WERI-Rb-1 (cell line): ENCODE measurements at regions not wholly inside any gene's neighbourhood (a gene's known extent, or its start where the extent isn't known, plus 50 kb on each side); places are given as distances from the start of the nearest gene placed in this dataset.

Experiments used
- DNase-seq: peaks from one replicate; pipeline ENCODE4 v3.0.0-alpha.2; 2020
- H3K27ac ChIP-seq: fragments of 250-450 bp; sonication (Bioruptor Pico); 2 replicates; pipeline ENCODE4 v1.5.1; 2020; ENCODE audit warnings: mild to moderate bottlenecking, moderate library complexity
- H3K27me3 ChIP-seq: fragments of 250-450 bp; sonication (Bioruptor Pico); 2 replicates; pipeline ENCODE4 v1.5.1; 2021; ENCODE audit warnings: mild to moderate bottlenecking, low read depth, moderate library complexity; ENCODE audit not compliant: insufficient read depth, severe bottlenecking
- H3K36me3 ChIP-seq: fragments of 250-450 bp; sonication (Bioruptor Pico); 2 replicates; pipeline ENCODE4 v1.5.1; 2020; ENCODE audit warnings: mild to moderate bottlenecking, moderate library complexity
- H3K4me3 ChIP-seq: 2 replicates; pipeline ENCODE4 v1.5.1; 2011; ENCODE audit warnings: low read depth, mild to moderate bottlenecking, control low read depth, low read length
- H3K9me3 ChIP-seq: fragments of 250-450 bp; sonication (Bioruptor Pico); 2 replicates; pipeline ENCODE4 v1.5.1; 2021; ENCODE audit warnings: mild to moderate bottlenecking, moderate library complexity; ENCODE audit not compliant: severe bottlenecking
- CTCF ChIP-seq: IDR thresholded peaks from 2 replicates; pipeline ENCODE4 v1.5.1; 2011; ENCODE audit warnings: low read depth, mild to moderate bottlenecking, control low read depth, inconsistent platforms, low read length

DNA sequence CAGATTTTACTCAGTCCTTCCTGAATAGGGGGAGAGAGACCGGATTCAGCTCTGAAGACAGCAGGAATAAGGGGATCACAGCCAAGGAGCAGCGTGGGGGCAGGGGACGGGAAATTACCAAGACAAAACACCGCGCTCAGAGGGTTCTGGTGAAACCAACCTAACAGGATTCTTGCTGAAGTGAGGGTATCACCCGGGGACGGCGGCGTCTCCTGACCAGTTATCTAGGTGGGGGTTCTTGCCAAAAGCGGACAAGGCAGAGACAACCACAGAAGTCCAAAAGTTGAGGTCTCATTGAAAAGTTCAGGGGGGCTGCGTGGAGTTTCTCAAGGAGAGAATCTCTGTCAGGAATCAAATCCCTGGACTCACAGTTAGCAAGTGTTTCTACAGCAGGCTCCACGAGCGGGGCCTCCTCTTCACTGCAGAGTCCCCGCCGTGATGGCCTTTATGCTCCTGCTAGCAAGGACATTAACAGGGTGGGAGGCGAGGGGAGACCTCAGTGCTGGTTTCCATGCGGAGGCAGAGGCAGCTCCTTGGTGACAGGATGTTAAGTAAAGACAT is 291.0 kb downstream of the BRD1 start:
- Histone ChIP-seq H3K4me3 (no peak overlapping the region), H3K27ac (no peak overlapping the region), H3K36me3 (no peaks in the 10 kb centered on the region), H3K9me3 (no peaks in the 10 kb centered on the region), H3K27me3 (no peaks in the 10 kb centered on the region)
- TF ChIP-seq CTCF = no peak
- no peak for DNase-seq

DNA sequence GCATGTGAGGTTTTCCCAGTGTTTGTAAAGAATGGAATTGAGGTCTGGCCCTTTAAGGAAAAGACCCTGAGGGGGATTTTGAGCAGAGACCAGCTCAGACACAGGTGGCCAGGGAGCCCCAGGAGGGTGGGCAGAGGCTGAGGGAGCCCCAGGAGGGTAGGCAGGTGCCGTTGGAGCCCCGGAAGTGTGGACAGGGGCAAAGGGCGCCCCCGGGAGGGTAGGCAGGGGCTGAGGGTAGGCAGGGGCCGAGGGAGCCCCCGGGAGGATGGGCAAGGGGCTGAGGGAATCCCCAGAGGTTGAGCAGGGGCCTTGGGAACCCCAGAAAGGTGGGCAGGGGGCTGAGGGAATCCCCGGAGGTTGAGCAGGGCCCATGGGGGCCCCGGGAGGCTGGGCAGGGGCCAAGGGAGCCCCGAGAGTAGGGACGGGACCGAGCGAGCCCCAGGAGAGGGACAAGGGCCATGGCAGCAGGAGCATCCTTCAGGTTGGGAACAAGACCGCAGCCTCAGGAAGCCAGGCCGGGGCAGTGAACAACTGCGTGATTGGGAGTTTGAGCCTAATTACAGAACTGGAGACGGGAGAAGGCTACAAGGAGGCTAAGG is 292.0 kb downstream of the BRD1 start:
- no peak for TF ChIP-seq CTCF
- H3K27me3 ChIP-seq = no peaks in the 10 kb centered on the region
- peak overlapping the region; percentile 83 for H3K27ac ChIP-seq
- no peak for DNase-seq
- no peak overlapping the region for H3K4me3 ChIP-seq
- H3K9me3 ChIP-seq = no peaks in the 10 kb centered on the region
- H3K36me3 ChIP-seq = no peaks in the 10 kb centered on the region

GRCh38 chr22:49535126-49535525 is 292.5 kb downstream of the BRD1 start:
- H3K27me3 ChIP-seq = no peaks in the 10 kb centered on the region
- peak overlapping the region; percentile 4; the same call in 1 of the 2 replicates for H3K4me3 ChIP-seq
- no peak for TF ChIP-seq CTCF
- no peaks in the 10 kb centered on the region for H3K9me3 ChIP-seq
- H3K27ac ChIP-seq = peak overlapping the region; percentile 83
- DNase-seq = peak; percentile 38
- H3K36me3 ChIP-seq = no peaks in the 10 kb centered on the region

- no peaks in the 10 kb centered on the region for H3K36me3 ChIP-seq
These were observed 293.3 kb downstream of the BRD1 start for GRCh38 chr22:49534386-49534785.

GRCh38 chr22:49533886-49534285 is 293.8 kb downstream of the BRD1 start:
- Histone ChIP-seq H3K27ac (peak overlapping the region; percentile 83), H3K27me3 (no peaks in the 10 kb centered on the region), H3K36me3 (no peaks in the 10 kb centered on the region), H3K9me3 (peaks cover 4% of the 10 kb centered on the region), H3K4me3 (peak overlapping the region; percentile 22)
- TF ChIP-seq CTCF = no peak
- peak; percentile 73 for DNase-seq

More at GRCh38 chr22:49534386-49534785, 293.3 kb downstream of the BRD1 start:
- Histone ChIP-seq H3K27me3 (no peaks in the 10 kb centered on the region), H3K9me3 (peaks cover 4% of the 10 kb centered on the region), H3K4me3 (peak overlapping the region; percentile 22), H3K27ac (peak overlapping the region; percentile 83)
- TF ChIP-seq CTCF = no peak
- DNase-seq = peak; percentile 90
